ENCODE measurements at regions not wholly inside any gene's neighbourhood (a gene's known extent, or its start where the extent isn't known, plus 50 kb on each side); places are given as distances from the start of the nearest gene placed in this dataset.

GRCh38 chr9:18346745-18347144, 127.2 kb upstream of the ADAMTSL1 start:
- no peaks in the 10 kb centered on the region for H3K9me3 ChIP-seq (ENCODE audit: low read length)
- no peaks in the 10 kb centered on the region for H3K36me3 ChIP-seq (ENCODE audit: insufficient read depth, low read length)
- H3K4me1 ChIP-seq (ENCODE audit: insufficient read depth, low read length) = peaks cover 10% of the 10 kb centered on the region
- H3K9ac ChIP-seq (ENCODE audit: low read length) = no peak overlapping the region
- H3K4me3 ChIP-seq (ENCODE audit: low read depth in 1 of 2, low read length in 2 of 2) = no peak overlapping the region
- H3K27me3 ChIP-seq (ENCODE audit: control insufficient read depth in 1 of 2, insufficient read depth in 2 of 2, low read length in 2 of 2) = no peaks in the 10 kb centered on the region
- no peak overlapping the region for H3K27ac ChIP-seq (ENCODE audit: low read depth, low read length)

GRCh38 chr9:18347386-18348082, 126.4 kb upstream of the ADAMTSL1 start:
- Histone ChIP-seq H3K4me1 (ENCODE audit: insufficient read depth, low read length) (peaks cover 10% of the 10 kb centered on the region), H3K9ac (ENCODE audit: low read length) (no peak overlapping the region), H3K36me3 (ENCODE audit: insufficient read depth, low read length) (no peaks in the 10 kb centered on the region), H3K4me3 (ENCODE audit: low read depth in 1 of 2, low read length in 2 of 2) (no peak overlapping the region), H3K27me3 (ENCODE audit: control insufficient read depth in 1 of 2, insufficient read depth in 2 of 2, low read length in 2 of 2) (no peaks in the 10 kb centered on the region), H3K9me3 (ENCODE audit: low read length) (no peaks in the 10 kb centered on the region), H3K27ac (ENCODE audit: low read depth, low read length) (no peak overlapping the region)

GRCh38 chr9:18348083-18348475, 125.9 kb upstream of the ADAMTSL1 start:
- Histone ChIP-seq H3K4me1 (ENCODE audit: insufficient read depth, low read length) (peaks cover 10% of the 10 kb centered on the region), H3K9me3 (ENCODE audit: low read length) (no peaks in the 10 kb centered on the region), H3K36me3 (ENCODE audit: insufficient read depth, low read length) (no peaks in the 10 kb centered on the region), H3K27me3 (ENCODE audit: control insufficient read depth in 1 of 2, insufficient read depth in 2 of 2, low read length in 2 of 2) (no peaks in the 10 kb centered on the region), H3K27ac (ENCODE audit: low read depth, low read length) (no peak overlapping the region), H3K4me3 (ENCODE audit: low read depth in 1 of 2, low read length in 2 of 2) (no peak overlapping the region), H3K9ac (ENCODE audit: low read length) (no peak overlapping the region)

- no peaks in the 10 kb centered on the region for H3K36me3 ChIP-seq (ENCODE audit: insufficient read depth, low read length)
- no peak overlapping the region for H3K27ac ChIP-seq (ENCODE audit: low read depth, low read length)
- no peaks in the 10 kb centered on the region for H3K27me3 ChIP-seq (ENCODE audit: control insufficient read depth in 1 of 2, insufficient read depth in 2 of 2, low read length in 2 of 2)
- H3K9me3 ChIP-seq (ENCODE audit: low read length) = no peaks in the 10 kb centered on the region
- no peak overlapping the region for H3K4me3 ChIP-seq (ENCODE audit: low read depth in 1 of 2, low read length in 2 of 2)
- H3K4me1 ChIP-seq (ENCODE audit: insufficient read depth, low read length) = peaks cover 10% of the 10 kb centered on the region
- no peak overlapping the region for H3K9ac ChIP-seq (ENCODE audit: low read length)
Observed at GRCh38 chr9:18349530-18349929, 124.4 kb upstream of the ADAMTSL1 start.

GRCh38 chr9:18350036-18350435, 123.9 kb upstream of the ADAMTSL1 start:
- Histone ChIP-seq H3K9ac (ENCODE audit: low read length) (no peak overlapping the region), H3K4me3 (ENCODE audit: low read depth in 1 of 2, low read length in 2 of 2) (no peak overlapping the region), H3K27me3 (ENCODE audit: control insufficient read depth in 1 of 2, insufficient read depth in 2 of 2, low read length in 2 of 2) (no peaks in the 10 kb centered on the region), H3K36me3 (ENCODE audit: insufficient read depth, low read length) (no peaks in the 10 kb centered on the region), H3K4me1 (ENCODE audit: insufficient read depth, low read length) (peaks cover 10% of the 10 kb centered on the region), H3K9me3 (ENCODE audit: low read length) (no peaks in the 10 kb centered on the region), H3K27ac (ENCODE audit: low read depth, low read length) (no peak overlapping the region)

- Histone ChIP-seq H3K9me3 (ENCODE audit: low read length) (no peaks in the 10 kb centered on the region), H3K4me1 (ENCODE audit: insufficient read depth, low read length) (peaks cover 10% of the 10 kb centered on the region), H3K9ac (ENCODE audit: low read length) (no peak overlapping the region), H3K4me3 (ENCODE audit: low read depth in 1 of 2, low read length in 2 of 2) (no peak overlapping the region), H3K27me3 (ENCODE audit: control insufficient read depth in 1 of 2, insufficient read depth in 2 of 2, low read length in 2 of 2) (no peaks in the 10 kb centered on the region), H3K27ac (ENCODE audit: low read depth, low read length) (no peak overlapping the region), H3K36me3 (ENCODE audit: insufficient read depth, low read length) (no peaks in the 10 kb centered on the region)
Observed at GRCh38 chr9:18350995-18351595, 122.9 kb upstream of the ADAMTSL1 start.

GRCh38 chr9:18352711-18353110, 121.2 kb upstream of the ADAMTSL1 start:
- Histone ChIP-seq H3K27me3 (ENCODE audit: control insufficient read depth in 1 of 2, insufficient read depth in 2 of 2, low read length in 2 of 2) (no peaks in the 10 kb centered on the region), H3K4me3 (ENCODE audit: low read depth in 1 of 2, low read length in 2 of 2) (no peak overlapping the region), H3K9ac (ENCODE audit: low read length) (no peak overlapping the region), H3K36me3 (ENCODE audit: insufficient read depth, low read length) (no peaks in the 10 kb centered on the region), H3K4me1 (ENCODE audit: insufficient read depth, low read length) (peaks cover 5% of the 10 kb centered on the region), H3K9me3 (ENCODE audit: low read length) (no peaks in the 10 kb centered on the region), H3K27ac (ENCODE audit: low read depth, low read length) (no peak overlapping the region)

- Histone ChIP-seq H3K9ac (ENCODE audit: low read length) (no peak overlapping the region), H3K4me3 (ENCODE audit: low read depth in 1 of 2, low read length in 2 of 2) (no peak overlapping the region), H3K4me1 (ENCODE audit: insufficient read depth, low read length) (no peaks in the 10 kb centered on the region), H3K9me3 (ENCODE audit: low read length) (no peaks in the 10 kb centered on the region), H3K36me3 (ENCODE audit: insufficient read depth, low read length) (no peaks in the 10 kb centered on the region), H3K27ac (ENCODE audit: low read depth, low read length) (no peak overlapping the region), H3K27me3 (ENCODE audit: control insufficient read depth in 1 of 2, insufficient read depth in 2 of 2, low read length in 2 of 2) (no peaks in the 10 kb centered on the region)
Observed at GRCh38 chr9:18353473-18353872, 120.5 kb upstream of the ADAMTSL1 start.

GRCh38 chr9:18357321-18357720, 116.6 kb upstream of the ADAMTSL1 start:
- Histone ChIP-seq H3K9ac (ENCODE audit: low read length) (no peak overlapping the region), H3K27ac (ENCODE audit: low read depth, low read length) (no peak overlapping the region), H3K36me3 (ENCODE audit: insufficient read depth, low read length) (no peaks in the 10 kb centered on the region), H3K27me3 (ENCODE audit: control insufficient read depth in 1 of 2, insufficient read depth in 2 of 2, low read length in 2 of 2) (no peaks in the 10 kb centered on the region), H3K4me1 (ENCODE audit: insufficient read depth, low read length) (peaks cover 5% of the 10 kb centered on the region), H3K9me3 (ENCODE audit: low read length) (no peaks in the 10 kb centered on the region), H3K4me3 (ENCODE audit: low read depth in 1 of 2, low read length in 2 of 2) (no peak overlapping the region)

- H3K4me1 ChIP-seq (ENCODE audit: insufficient read depth, low read length) = peaks cover 15% of the 10 kb centered on the region
- H3K27ac ChIP-seq (ENCODE audit: low read depth, low read length) = no peak overlapping the region
- no peaks in the 10 kb centered on the region for H3K36me3 ChIP-seq (ENCODE audit: insufficient read depth, low read length)
- H3K9me3 ChIP-seq (ENCODE audit: low read length) = no peaks in the 10 kb centered on the region
- H3K4me3 ChIP-seq (ENCODE audit: low read depth in 1 of 2, low read length in 2 of 2) = no peak overlapping the region
- no peak overlapping the region for H3K9ac ChIP-seq (ENCODE audit: low read length)
- H3K27me3 ChIP-seq (ENCODE audit: control insufficient read depth in 1 of 2, insufficient read depth in 2 of 2, low read length in 2 of 2) = no peaks in the 10 kb centered on the region
Observed at GRCh38 chr9:18358325-18358724, 115.6 kb upstream of the ADAMTSL1 start.

GRCh38 chr9:18359335-18359734, 114.6 kb upstream of the ADAMTSL1 start:
- Histone ChIP-seq H3K9me3 (ENCODE audit: low read length) (no peaks in the 10 kb centered on the region), H3K36me3 (ENCODE audit: insufficient read depth, low read length) (no peaks in the 10 kb centered on the region), H3K4me3 (ENCODE audit: low read depth in 1 of 2, low read length in 2 of 2) (no peak overlapping the region), H3K4me1 (ENCODE audit: insufficient read depth, low read length) (peaks cover 21% of the 10 kb centered on the region), H3K9ac (ENCODE audit: low read length) (no peak overlapping the region), H3K27ac (ENCODE audit: low read depth, low read length) (no peak overlapping the region), H3K27me3 (ENCODE audit: control insufficient read depth in 1 of 2, insufficient read depth in 2 of 2, low read length in 2 of 2) (no peaks in the 10 kb centered on the region)

GRCh38 chr9:18360005-18360404, 113.9 kb upstream of the ADAMTSL1 start:
- Histone ChIP-seq H3K27me3 (ENCODE audit: control insufficient read depth in 1 of 2, insufficient read depth in 2 of 2, low read length in 2 of 2) (no peaks in the 10 kb centered on the region), H3K4me1 (ENCODE audit: insufficient read depth, low read length) (peaks cover 21% of the 10 kb centered on the region), H3K9ac (ENCODE audit: low read length) (no peak overlapping the region), H3K27ac (ENCODE audit: low read depth, low read length) (no peak overlapping the region), H3K4me3 (ENCODE audit: low read depth in 1 of 2, low read length in 2 of 2) (no peak overlapping the region), H3K36me3 (ENCODE audit: insufficient read depth, low read length) (no peaks in the 10 kb centered on the region), H3K9me3 (ENCODE audit: low read length) (no peaks in the 10 kb centered on the region)

All from muscle layer of colon (tissue), 2 donors.